NCI-H1694 (cell line): ENCODE measurements at regions not wholly inside any gene's neighbourhood (a gene's known extent, or its start where the extent isn't known, plus 50 kb on each side); places are given as distances from the start of the nearest gene placed in this dataset.

ENCODE experiments used
- DNase-seq: peaks from one replicate; lab custom pipeline; 2025; lab: John Stamatoyannopoulos, UW

DNA sequence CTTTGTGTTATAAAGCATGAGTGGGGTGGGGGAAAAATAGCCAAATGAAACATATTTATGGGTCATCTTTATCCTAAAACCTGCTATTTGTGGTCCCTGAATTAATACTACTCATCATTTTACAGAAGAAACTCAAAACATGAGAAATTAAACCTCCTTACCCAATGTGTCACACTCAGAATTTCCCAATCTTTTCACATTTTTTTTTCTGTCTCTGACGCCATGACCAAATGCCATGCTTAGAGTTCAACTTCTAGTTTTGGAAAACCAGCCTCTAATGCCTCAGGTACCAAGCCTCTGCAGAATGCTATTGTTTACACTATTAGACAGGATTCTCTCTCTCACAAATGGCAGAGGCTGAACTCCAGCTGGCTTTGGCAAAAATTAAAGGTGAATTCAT lies 505.5 kb upstream of the WWC1 start:
- DNase-seq, result no peak

DNA sequence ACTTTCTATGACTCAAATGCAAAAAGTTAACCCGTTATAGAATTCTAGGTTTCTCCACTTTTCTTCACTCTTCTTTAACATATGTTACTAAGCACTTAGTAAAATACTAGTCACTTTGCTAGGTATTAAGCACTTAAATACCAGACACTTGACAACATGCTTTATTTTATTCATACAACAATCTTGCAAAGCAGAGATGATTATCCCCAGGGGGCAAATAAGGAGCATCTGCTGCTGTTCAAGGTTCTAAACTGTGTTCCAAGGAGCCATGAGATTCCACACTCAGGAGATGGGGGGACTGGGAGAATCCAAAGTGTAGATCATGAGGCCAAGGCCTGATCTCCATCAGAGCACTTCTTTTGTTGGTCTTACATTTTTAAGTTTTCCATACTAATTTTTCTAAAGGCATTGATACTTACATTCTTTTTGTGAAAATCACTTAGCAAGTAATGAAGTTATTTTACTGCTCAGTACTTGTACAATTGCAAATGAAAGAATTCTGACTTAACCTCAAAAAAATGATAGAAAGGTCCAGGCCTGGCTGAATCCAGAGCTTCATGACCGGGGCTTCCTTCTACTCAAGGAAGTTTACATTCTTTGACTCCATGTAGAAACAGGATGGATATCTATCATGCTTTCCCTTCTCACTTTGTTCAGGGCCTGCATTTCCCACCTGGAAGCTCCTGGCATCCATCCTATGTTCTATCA lies 504.4 kb upstream of the WWC1 start:
- no peak for DNase-seq

DNA sequence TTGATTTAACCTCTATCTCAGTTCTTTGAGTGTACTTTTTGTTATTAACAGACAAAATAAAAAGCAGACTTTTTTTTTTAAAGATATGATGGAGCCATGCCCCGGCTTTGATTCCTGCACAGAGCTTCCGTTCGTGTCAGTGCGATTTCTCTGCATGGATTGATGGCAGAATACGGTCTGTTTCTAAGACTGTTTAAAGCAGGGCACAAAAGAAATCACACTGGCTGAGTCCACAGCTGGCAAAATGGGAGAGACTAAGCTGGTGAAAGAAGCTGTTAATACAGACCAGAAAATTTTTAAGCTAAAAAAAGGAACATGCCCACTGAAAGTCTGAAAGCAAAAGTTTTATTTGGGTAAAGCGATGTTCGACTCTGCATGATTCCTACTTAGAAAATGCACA lies 501.4 kb upstream of the WWC1 start:
- no peak for DNase-seq

- DNase-seq, result no peak
Observed at GRCh38 chr5:167790462-167791260, 500.8 kb upstream of the WWC1 start.

DNA sequence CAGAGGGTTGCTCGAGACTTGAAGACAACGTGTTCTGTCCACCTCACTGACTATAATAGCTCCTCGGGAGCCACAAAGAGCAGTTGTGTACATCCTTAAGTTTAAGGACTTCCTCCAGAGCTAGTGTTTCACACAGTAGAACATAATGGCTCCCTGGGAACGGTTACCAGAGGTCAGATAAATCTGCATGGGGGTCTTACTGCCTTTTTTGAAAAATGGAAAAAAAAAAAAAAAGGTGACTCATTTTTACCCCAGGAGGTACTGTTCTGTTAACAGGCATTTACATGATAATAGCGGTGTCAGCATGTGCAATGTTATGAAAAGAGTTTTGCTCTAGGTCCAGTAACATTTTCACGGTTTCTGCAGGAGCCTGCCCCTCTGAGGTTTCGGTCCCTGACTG lies 498.9 kb upstream of the WWC1 start:
- DNase-seq, result no peak

- DNase-seq, result no peak
Observed at GRCh38 chr5:167793700-167794099, 497.7 kb upstream of the WWC1 start.

GRCh38 chr5:167794121-167794520 lies 497.3 kb upstream of the WWC1 start:
- no peak for DNase-seq

DNA sequence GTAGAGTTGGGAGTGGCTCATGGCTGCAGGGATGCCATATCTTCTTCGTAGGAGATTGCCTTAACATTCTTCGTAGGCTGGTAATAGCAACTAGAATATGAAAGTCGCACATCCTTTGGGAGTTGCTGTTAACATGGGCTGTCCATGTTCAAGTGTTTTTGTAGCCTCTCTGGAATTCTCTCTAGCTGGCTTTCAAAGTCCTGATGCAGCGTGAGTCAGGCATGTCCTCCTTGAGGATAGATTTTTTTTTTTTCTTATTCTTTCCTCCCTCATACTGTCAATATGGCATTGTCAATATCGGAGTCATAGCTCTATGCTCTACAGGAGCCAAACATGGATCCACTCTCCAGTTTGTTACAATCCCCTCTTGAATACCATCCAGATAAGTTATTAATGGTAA lies 494.8 kb upstream of the WWC1 start:
- no peak for DNase-seq

- no peak for DNase-seq
Observed at GRCh38 chr5:167797933-167798332, 493.5 kb upstream of the WWC1 start.

DNA sequence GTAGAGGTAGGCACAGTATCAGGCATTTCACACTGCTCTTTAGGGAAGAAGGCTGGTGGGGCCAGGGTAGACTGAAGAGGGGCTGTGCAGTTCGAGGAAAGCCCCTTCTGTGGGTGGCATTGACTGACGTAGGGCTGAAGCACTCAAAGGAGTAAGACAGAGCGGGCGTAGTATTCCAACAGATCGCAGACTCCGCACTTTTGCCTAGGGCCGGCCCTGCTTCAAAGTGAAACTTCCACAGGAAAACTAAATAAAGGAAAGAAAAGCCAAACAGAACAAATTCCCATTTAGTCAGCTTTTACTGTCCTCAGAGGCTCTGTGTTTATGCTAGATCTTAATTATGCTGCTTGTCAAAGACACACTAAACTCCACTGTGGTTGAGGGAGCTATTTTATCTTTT lies 493.0 kb upstream of the WWC1 start:
- no peak for DNase-seq

DNA sequence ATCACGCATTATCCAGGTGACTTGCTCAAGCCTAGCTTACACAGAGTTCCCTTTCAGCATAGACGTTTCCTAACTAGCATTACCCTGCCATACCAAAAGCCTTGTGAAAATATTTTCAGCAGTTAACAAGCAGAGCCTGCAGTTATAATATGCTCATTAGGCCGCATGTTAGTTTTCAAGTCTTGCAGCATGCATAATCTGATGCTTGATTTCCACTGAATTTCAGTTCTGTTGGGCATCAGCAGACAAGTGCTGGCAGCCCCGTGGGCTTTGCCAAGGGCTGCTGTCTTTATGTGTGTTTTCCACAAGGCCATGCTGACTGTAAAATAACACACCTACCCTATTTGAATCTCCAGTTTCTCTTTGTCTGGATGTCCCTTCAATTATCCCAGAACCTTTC lies 491.0 kb upstream of the WWC1 start:
- DNase-seq, result no peak

DNA sequence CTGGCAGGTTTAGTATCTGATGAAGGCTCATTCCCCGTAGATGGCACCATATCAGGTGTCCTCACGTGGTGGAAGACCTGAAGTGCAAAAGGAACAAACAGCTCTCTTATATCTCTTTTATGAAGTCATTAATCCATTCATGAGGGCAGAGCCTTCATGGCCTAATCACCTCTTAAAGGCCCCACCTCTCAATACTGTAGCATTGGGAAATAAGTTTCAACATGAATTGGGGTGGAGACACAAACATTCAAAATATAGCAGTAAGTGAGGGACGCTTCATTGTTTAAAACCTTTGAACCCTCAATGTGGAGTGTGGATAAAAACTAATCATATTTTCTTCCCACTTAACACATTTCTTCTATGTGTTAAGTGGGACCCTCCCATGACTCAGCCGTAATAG lies 489.4 kb upstream of the WWC1 start:
- no peak for DNase-seq

- DNase-seq, result no peak
Observed at GRCh38 chr5:167802755-167803431, 488.6 kb upstream of the WWC1 start.

GRCh38 chr5:167804512-167805220 lies 486.8 kb upstream of the WWC1 start:
- no peak for DNase-seq

DNA sequence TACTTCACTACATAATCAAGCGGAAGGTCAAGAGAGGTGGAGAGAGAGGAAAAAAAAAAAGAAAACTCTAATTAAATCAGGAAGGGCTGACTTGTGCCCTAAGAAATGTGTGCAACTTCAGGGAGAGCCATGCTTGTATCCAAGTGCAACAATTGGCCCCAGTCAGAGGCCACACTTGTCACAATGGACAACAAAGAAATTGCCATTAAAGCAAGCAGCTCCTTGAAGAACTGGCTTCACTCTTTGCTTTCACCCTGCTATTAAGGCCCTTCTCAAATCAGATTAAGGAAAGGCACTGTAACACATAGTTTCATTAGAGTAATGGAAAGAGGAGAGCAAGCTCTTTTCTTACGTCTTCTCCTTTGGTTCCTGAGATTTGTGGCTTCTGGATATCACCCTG lies 480.9 kb upstream of the WWC1 start:
- no peak for DNase-seq

DNA sequence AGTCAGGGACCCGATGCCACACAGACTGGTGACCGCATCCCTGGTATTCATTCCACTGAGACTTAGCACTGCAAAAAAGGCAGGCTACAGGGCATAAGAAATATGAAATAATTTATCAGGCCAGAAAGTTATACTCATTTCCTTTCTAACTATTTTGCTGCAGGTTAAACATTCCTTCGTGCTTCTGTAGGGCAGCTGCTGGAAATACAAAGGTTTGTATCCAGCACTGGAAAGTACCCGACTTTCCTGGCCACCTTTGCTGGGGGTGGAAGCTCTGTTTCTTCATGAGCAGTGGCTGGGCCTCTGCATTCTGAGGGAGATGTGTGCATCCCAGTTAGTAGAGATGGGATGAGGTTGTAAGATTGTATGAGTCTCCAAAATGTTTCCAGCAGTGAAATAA lies 478.6 kb upstream of the WWC1 start:
- no peak for DNase-seq

- DNase-seq, result no peak
Observed at GRCh38 chr5:167813389-167813788, 478.1 kb upstream of the WWC1 start.

GRCh38 chr5:167814040-167814439 lies 477.4 kb upstream of the WWC1 start:
- DNase-seq, result no peak

- no peak for DNase-seq
Observed at GRCh38 chr5:167814828-167815227, 476.6 kb upstream of the WWC1 start.

- DNase-seq, result no peak
Observed at GRCh38 chr5:167816354-167816753, 475.1 kb upstream of the WWC1 start.

DNA sequence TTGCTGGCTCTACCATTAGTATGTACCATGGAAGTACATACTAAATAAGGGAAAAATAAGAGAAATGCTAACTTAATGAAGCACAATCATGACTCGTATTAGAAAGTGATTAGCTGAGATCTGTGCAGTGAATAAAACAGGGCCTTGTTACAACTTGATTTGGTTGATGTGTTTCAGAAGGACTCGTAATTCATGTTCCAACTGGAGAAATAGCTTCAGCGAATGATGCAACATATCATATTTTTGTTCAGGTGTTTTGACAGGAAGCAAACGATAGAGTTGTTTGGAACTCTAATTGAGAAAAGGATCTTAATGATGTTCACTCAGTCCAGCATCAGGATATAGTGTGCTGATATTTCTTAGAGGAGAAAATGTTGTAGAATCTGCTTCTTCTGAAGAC lies 474.6 kb upstream of the WWC1 start:
- DNase-seq, result no peak

- DNase-seq, result no peak
Observed at GRCh38 chr5:167819406-167819805, 472.0 kb upstream of the WWC1 start.
